ENCODE measurements at regions not wholly inside any gene's neighbourhood (a gene's known extent, or its start where the extent isn't known, plus 50 kb on each side); places are given as distances from the start of the nearest gene placed in this dataset.

GRCh38 chr22:26990503-26991189, 333.3 kb downstream of the MIAT start:
- TF ChIP-seq CTCF (IDR thresholded peaks at IDR 0.05) (no peak), POLR2AphosphoS5 (IDR thresholded peaks at IDR 0.05; ENCODE audit: insufficient read depth in 1 of 2, low read depth in 1 of 2) (no peak), POLR2A (IDR thresholded peaks at IDR 0.05) (no peak)

All from vagina (tissue), 2 donors.